DND-41 (cell line): ENCODE measurements at regions not wholly inside any gene's neighbourhood (a gene's known extent, or its start where the extent isn't known, plus 50 kb on each side); places are given as distances from the start of the nearest gene placed in this dataset.

Experiments used
- ATAC-seq: fragments of 200-7000 bp; cut with Tn5 transposase; 3 replicates; pipeline ENCODE4 v1.9.1; 2021; ENCODE audit warnings: low read depth; ENCODE audit not compliant: insufficient read depth
- DNase-seq: peaks from one replicate; pipeline ENCODE4 v3.0.0-alpha.2; 2020
- H2AFZ ChIP-seq: 2 replicates; pipeline ENCODE4 v1.6.0; 2012; ENCODE audit warnings: low read depth, low read length
- H3K27ac ChIP-seq: 2 replicates; pipeline ENCODE4 v1.5.1; 2012; ENCODE audit warnings: low read length, inconsistent platforms
- H3K27me3 ChIP-seq: fragments of 200-600 bp; sonication (generic); 2 replicates; pipeline ENCODE4 v1.6.0; 2012; ENCODE audit warnings: low read length, mild to moderate bottlenecking, inconsistent platforms; ENCODE audit not compliant: insufficient read depth, poor library complexity
- H3K36me3 ChIP-seq: 2 replicates; pipeline ENCODE4 v1.5.1; 2012; ENCODE audit warnings: low read length, inconsistent platforms; ENCODE audit not compliant: insufficient read depth
- H3K4me1 ChIP-seq: 2 replicates; pipeline ENCODE4 v1.5.1; 2012; ENCODE audit warnings: mild to moderate bottlenecking, low read length; ENCODE audit not compliant: insufficient read depth
- H3K4me2 ChIP-seq: 2 replicates; pipeline ENCODE4 v1.6.0; 2012; ENCODE audit warnings: mild to moderate bottlenecking, moderate library complexity, low read length, inconsistent platforms; ENCODE audit not compliant: insufficient read depth
- H3K4me3 ChIP-seq, 2 experiments: fragments of 200-600 bp in 1 of 2; shearing (Covaris generic) in 1 of 2; 2 replicates each; pipeline ENCODE4 v1.5.1; 2012 to 2016; ENCODE audit warnings: inconsistent platforms in 2 of 2, low read length in 2 of 2, mild to moderate bottlenecking in 2 of 2, low read depth in 1 of 2, moderate library complexity in 1 of 2
- H3K79me2 ChIP-seq: 2 replicates; pipeline ENCODE4 v1.6.0; 2012; ENCODE audit warnings: low read length, inconsistent platforms; ENCODE audit not compliant: insufficient read depth
- H3K9ac ChIP-seq: 2 replicates; pipeline ENCODE4 v1.6.0; 2012; ENCODE audit warnings: low read depth, mild to moderate bottlenecking, inconsistent platforms, low read length, moderate library complexity
- H3K9me3 ChIP-seq: 2 replicates; pipeline ENCODE4 v1.5.1; 2012; ENCODE audit warnings: low read length, moderate library complexity, mild to moderate bottlenecking, inconsistent platforms; ENCODE audit not compliant: insufficient read depth, severe bottlenecking
- H4K20me1 ChIP-seq: 2 replicates; pipeline ENCODE4 v1.6.0; 2012; ENCODE audit warnings: low read length; ENCODE audit not compliant: insufficient read depth
- CTCF ChIP-seq: IDR thresholded peaks from 2 replicates; pipeline ENCODE4 v1.5.1; 2012; ENCODE audit warnings: borderline replicate concordance, low read length, moderate library complexity, mild to moderate bottlenecking; ENCODE audit not compliant: poor library complexity, severe bottlenecking; ENCODE audit errors: extremely low read depth
- EZH2 ChIP-seq: IDR thresholded peaks from 3 replicates; pipeline ENCODE4 v1.6.1; 2012; ENCODE audit warnings: borderline replicate concordance, low read depth, mild to moderate bottlenecking, moderate library complexity, low read length, inconsistent platforms; ENCODE audit not compliant: severe bottlenecking

- Histone ChIP-seq H3K79me2 (no peaks in the 10 kb centered on the region), H2AFZ (no peak overlapping the region), H3K4me3 (no peak overlapping the region), H4K20me1 (no peaks in the 10 kb centered on the region), H3K27me3 (no peaks in the 10 kb centered on the region), H3K36me3 (no peaks in the 10 kb centered on the region), H3K27ac (no peak overlapping the region), H3K9ac (no peak overlapping the region), H3K4me2 (no peak overlapping the region), H3K4me1 (no peaks in the 10 kb centered on the region), H3K9me3 (no peaks in the 10 kb centered on the region)
- no peak for TF ChIP-seq CTCF
- TF ChIP-seq EZH2 = no peak
- ATAC-seq (no peak), DNase-seq (no peak)
These were observed 229.7 kb upstream of the MARCKS start for GRCh38 chr6:113627480-113627879.

- Histone ChIP-seq H3K79me2 (no peaks in the 10 kb centered on the region), H3K27me3 (no peaks in the 10 kb centered on the region), H3K9ac (no peak overlapping the region), H3K4me1 (no peaks in the 10 kb centered on the region), H3K4me3 (no peak overlapping the region), H3K4me2 (no peak overlapping the region), H3K9me3 (no peaks in the 10 kb centered on the region), H3K27ac (no peak overlapping the region), H2AFZ (no peak overlapping the region), H3K36me3 (no peaks in the 10 kb centered on the region), H4K20me1 (no peaks in the 10 kb centered on the region)
- DNase-seq = no peak
- no peak for TF ChIP-seq CTCF
- TF ChIP-seq EZH2 = no peak
- ATAC-seq = no peak
These were observed 227.9 kb upstream of the MARCKS start for GRCh38 chr6:113629256-113629655.

GRCh38 chr6:113629975-113630737, 227.0 kb upstream of the MARCKS start:
- Histone ChIP-seq H3K9ac (no peak overlapping the region), H4K20me1 (no peaks in the 10 kb centered on the region), H3K27ac (no peak overlapping the region), H3K27me3 (no peaks in the 10 kb centered on the region), H3K4me1 (no peaks in the 10 kb centered on the region), H3K36me3 (no peaks in the 10 kb centered on the region), H3K9me3 (no peaks in the 10 kb centered on the region), H3K4me3 (no peak overlapping the region), H3K79me2 (no peaks in the 10 kb centered on the region), H3K4me2 (no peak overlapping the region), H2AFZ (no peak overlapping the region)
- TF ChIP-seq CTCF (no peak), EZH2 (no peak)
- DNase-seq (no peak), ATAC-seq (no peak)
